Astrocyte (in vitro differentiated cells and primary cell): ENCODE measurements at regions not wholly inside any gene's neighbourhood (a gene's known extent, or its start where the extent isn't known, plus 50 kb on each side); places are given as distances from the start of the nearest gene placed in this dataset.

ENCODE experiments used
- EZH2 ChIP-seq: IDR thresholded peaks from 2 replicates; pipeline ENCODE4 v1.6.1; 2012; ENCODE audit warnings: mild to moderate bottlenecking, low read length, inconsistent platforms; ENCODE audit not compliant: insufficient read depth
- TF ChIP-seq, protein P1 (sequence below): IDR thresholded peaks from 2 replicates; pipeline ENCODE4 v1.5.1; 2011; ENCODE audit warnings: low read depth, mild to moderate bottlenecking, inconsistent platforms, low read length, moderate library complexity; ENCODE audit not compliant: insufficient read depth

DNA sequence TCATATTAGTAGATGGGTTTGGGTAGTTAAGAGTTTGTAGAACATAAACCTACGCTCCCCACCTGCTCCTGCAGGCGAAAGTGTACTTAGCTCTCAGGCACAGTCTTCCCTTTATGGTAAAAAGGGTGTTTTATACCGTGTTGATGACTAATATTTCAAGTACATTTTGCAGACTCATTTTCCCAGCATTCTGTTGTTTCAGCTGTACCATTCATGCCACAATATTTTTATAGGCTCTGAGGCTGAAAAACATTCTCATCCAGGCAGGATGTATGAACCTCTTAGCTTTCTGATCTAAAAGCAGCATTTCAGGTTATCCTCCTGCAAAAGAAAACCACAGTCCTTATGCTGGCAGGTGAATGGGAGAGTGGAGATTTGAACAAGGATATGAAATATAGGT lies 231.4 kb downstream of the NR2F1-AS1 start:
- TF ChIP-seq, protein P1, sequence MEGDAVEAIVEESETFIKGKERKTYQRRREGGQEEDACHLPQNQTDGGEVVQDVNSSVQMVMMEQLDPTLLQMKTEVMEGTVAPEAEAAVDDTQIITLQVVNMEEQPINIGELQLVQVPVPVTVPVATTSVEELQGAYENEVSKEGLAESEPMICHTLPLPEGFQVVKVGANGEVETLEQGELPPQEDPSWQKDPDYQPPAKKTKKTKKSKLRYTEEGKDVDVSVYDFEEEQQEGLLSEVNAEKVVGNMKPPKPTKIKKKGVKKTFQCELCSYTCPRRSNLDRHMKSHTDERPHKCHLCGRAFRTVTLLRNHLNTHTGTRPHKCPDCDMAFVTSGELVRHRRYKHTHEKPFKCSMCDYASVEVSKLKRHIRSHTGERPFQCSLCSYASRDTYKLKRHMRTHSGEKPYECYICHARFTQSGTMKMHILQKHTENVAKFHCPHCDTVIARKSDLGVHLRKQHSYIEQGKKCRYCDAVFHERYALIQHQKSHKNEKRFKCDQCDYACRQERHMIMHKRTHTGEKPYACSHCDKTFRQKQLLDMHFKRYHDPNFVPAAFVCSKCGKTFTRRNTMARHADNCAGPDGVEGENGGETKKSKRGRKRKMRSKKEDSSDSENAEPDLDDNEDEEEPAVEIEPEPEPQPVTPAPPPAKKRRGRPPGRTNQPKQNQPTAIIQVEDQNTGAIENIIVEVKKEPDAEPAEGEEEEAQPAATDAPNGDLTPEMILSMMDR = no peak
- TF ChIP-seq EZH2 = no peak
